ENCODE measurements at regions not wholly inside any gene's neighbourhood (a gene's known extent, or its start where the extent isn't known, plus 50 kb on each side); places are given as distances from the start of the nearest gene placed in this dataset.

- H3K4me1 ChIP-seq: no peaks in the 10 kb centered on the region
- H3K27ac ChIP-seq: no peak overlapping the region
- H3K9me3 ChIP-seq: no peaks in the 10 kb centered on the region
- H3K27me3 ChIP-seq: no peaks in the 10 kb centered on the region
- TF ChIP-seq POLR2A (IDR thresholded peaks at IDR 0.05) (no peak), EP300 (IDR thresholded peaks at IDR 0.05) (no peak)
- TF ChIP-seq, protein P1, sequence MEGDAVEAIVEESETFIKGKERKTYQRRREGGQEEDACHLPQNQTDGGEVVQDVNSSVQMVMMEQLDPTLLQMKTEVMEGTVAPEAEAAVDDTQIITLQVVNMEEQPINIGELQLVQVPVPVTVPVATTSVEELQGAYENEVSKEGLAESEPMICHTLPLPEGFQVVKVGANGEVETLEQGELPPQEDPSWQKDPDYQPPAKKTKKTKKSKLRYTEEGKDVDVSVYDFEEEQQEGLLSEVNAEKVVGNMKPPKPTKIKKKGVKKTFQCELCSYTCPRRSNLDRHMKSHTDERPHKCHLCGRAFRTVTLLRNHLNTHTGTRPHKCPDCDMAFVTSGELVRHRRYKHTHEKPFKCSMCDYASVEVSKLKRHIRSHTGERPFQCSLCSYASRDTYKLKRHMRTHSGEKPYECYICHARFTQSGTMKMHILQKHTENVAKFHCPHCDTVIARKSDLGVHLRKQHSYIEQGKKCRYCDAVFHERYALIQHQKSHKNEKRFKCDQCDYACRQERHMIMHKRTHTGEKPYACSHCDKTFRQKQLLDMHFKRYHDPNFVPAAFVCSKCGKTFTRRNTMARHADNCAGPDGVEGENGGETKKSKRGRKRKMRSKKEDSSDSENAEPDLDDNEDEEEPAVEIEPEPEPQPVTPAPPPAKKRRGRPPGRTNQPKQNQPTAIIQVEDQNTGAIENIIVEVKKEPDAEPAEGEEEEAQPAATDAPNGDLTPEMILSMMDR (IDR thresholded peaks at IDR 0.05): no peak
- no peak overlapping the region for H3K4me3 ChIP-seq
- H3K36me3 ChIP-seq: no peaks in the 10 kb centered on the region
- 40 to 48% methylated on average over 3 of the region's 3 CpGs for WGBS, 2 donors
- DNase-seq (ENCODE audit: low spot score in 2 of 2): no peak
Measured at GRCh38 chr6:87848616-87849015, 146.6 kb upstream of the AKIRIN2 start.

- H3K4me3 ChIP-seq: no peak overlapping the region
- no peak for DNase-seq (ENCODE audit: low spot score in 2 of 2)
- 94 to 98% methylated on average over 1 of the region's 1 CpG for WGBS, 2 donors
- no peaks in the 10 kb centered on the region for H3K36me3 ChIP-seq
- H3K27ac ChIP-seq: no peak overlapping the region
- H3K9me3 ChIP-seq: no peaks in the 10 kb centered on the region
- TF ChIP-seq POLR2A (IDR thresholded peaks at IDR 0.05): no peak
- no peaks in the 10 kb centered on the region for H3K27me3 ChIP-seq
- H3K4me1 ChIP-seq: no peaks in the 10 kb centered on the region
Measured at GRCh38 chr6:87847830-87848210, 145.8 kb upstream of the AKIRIN2 start.

DNA sequence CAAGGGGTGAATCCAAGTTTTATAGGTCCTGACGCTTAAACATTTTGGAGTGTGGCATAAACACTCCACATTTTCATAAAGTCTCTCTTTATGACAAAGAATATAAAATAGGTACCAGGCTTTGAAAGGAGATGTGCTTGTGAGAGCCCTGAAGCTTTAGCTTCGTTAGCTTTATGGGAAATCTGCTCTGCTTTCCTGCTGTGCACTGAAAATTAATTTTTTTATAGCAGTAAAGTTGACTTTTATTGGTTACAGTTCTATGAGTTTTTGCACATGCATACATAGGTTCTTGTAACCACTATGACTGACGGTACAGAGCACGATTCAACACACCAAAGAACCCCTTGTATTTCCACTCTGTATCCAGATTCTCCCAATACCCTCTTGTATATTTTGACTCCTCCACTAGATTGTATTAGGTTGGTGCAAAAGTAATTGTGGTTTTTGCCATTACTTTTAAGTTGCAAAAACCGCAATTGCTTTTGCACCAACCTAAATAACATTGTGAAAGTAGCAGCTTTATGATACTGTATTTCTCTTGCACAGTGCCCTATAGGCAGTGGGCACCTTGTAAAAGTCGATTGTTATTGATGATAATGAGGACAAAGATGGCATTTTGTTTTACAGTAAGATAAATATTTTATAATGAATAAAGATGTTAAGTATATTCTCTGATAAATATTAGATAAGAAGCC is 145.2 kb upstream of the AKIRIN2 start:
- no peaks in the 10 kb centered on the region for H3K36me3 ChIP-seq
- H3K27me3 ChIP-seq: no peaks in the 10 kb centered on the region
- 89 to 90% methylated on average over 6 of the region's 6 CpGs for WGBS, 2 donors
- H3K4me1 ChIP-seq: no peaks in the 10 kb centered on the region
- DNase-seq (ENCODE audit: low spot score in 2 of 2): no peak
- H3K27ac ChIP-seq: no peak overlapping the region
- no peak for TF ChIP-seq EP300 (IDR thresholded peaks at IDR 0.05)
- TF ChIP-seq, protein P1 (IDR thresholded peaks at IDR 0.05): no peak
- no peak for TF ChIP-seq POLR2A (IDR thresholded peaks at IDR 0.05)
- no peaks in the 10 kb centered on the region for H3K9me3 ChIP-seq
- H3K4me3 ChIP-seq: no peak overlapping the region

- Histone ChIP-seq H3K4me1 (no peaks in the 10 kb centered on the region), H3K27me3 (no peaks in the 10 kb centered on the region), H3K4me3 (no peak overlapping the region), H3K27ac (no peak overlapping the region), H3K9me3 (no peaks in the 10 kb centered on the region), H3K36me3 (no peaks in the 10 kb centered on the region)
- TF ChIP-seq EP300 (IDR thresholded peaks at IDR 0.05) (no peak), POLR2A (IDR thresholded peaks at IDR 0.05) (no peak)
- TF ChIP-seq, protein P1 (IDR thresholded peaks at IDR 0.05): no peak
- no peak for DNase-seq (ENCODE audit: low spot score in 2 of 2)
Measured at GRCh38 chr6:87846434-87846833, 144.4 kb upstream of the AKIRIN2 start.

- Histone ChIP-seq H3K27me3 (no peaks in the 10 kb centered on the region), H3K9me3 (no peaks in the 10 kb centered on the region), H3K4me1 (no peaks in the 10 kb centered on the region), H3K36me3 (no peaks in the 10 kb centered on the region), H3K4me3 (no peak overlapping the region), H3K27ac (no peak overlapping the region)
- TF ChIP-seq POLR2A (IDR thresholded peaks at IDR 0.05): no peak
- no peak for TF ChIP-seq EP300 (IDR thresholded peaks at IDR 0.05)
- TF ChIP-seq, protein P1 (IDR thresholded peaks at IDR 0.05): no peak
- WGBS, 2 donors: 88 to 97% methylated on average over 6 of the region's 6 CpGs
- DNase-seq (ENCODE audit: low spot score in 2 of 2): no peak
Measured at GRCh38 chr6:87840324-87840723, 138.3 kb upstream of the AKIRIN2 start.

- no peaks in the 10 kb centered on the region for H3K4me1 ChIP-seq
- H3K9me3 ChIP-seq: no peaks in the 10 kb centered on the region
- 46 to 66% methylated on average over 2 of the region's 2 CpGs for WGBS, 2 donors
- H3K4me3 ChIP-seq: no peak overlapping the region
- no peak overlapping the region for H3K27ac ChIP-seq
- DNase-seq (ENCODE audit: low spot score in 2 of 2): no peak
- TF ChIP-seq EP300 (IDR thresholded peaks at IDR 0.05): no peak
- TF ChIP-seq, protein P1 (IDR thresholded peaks at IDR 0.05): no peak
- TF ChIP-seq POLR2A (IDR thresholded peaks at IDR 0.05): no peak
- H3K36me3 ChIP-seq: no peaks in the 10 kb centered on the region
- H3K27me3 ChIP-seq: no peaks in the 10 kb centered on the region
Measured at GRCh38 chr6:87837876-87838275, 135.8 kb upstream of the AKIRIN2 start.
